ENCODE measurements at regions not wholly inside any gene's neighbourhood (a gene's known extent, or its start where the extent isn't known, plus 50 kb on each side); places are given as distances from the start of the nearest gene placed in this dataset.

GRCh38 chr13:107866941-107867623 is 348.3 kb downstream of the LIG4 start:
- DNase-seq (ENCODE audit: low read depth in 3 of 3, low spot score in 2 of 3) = peak in 1 of 3 donors; percentile 2

- DNase-seq (ENCODE audit: low read depth in 3 of 3, low spot score in 2 of 3) = peak in 1 of 3 donors; percentile 9
Observed at GRCh38 chr13:107866032-107866940, 349.1 kb downstream of the LIG4 start.

- no peak for DNase-seq (ENCODE audit: low read depth in 3 of 3, low spot score in 2 of 3)
Observed at GRCh38 chr13:107865643-107866031, 349.7 kb downstream of the LIG4 start.

GRCh38 chr13:107865318-107865575 is 350.1 kb downstream of the LIG4 start:
- DNase-seq (ENCODE audit: low read depth in 3 of 3, low spot score in 2 of 3) = no peak

- peak; percentile 72 to 77 (median 75) for DNase-seq (ENCODE audit: low read depth in 3 of 3, low spot score in 2 of 3)
Observed at GRCh38 chr13:107864543-107865317, 350.6 kb downstream of the LIG4 start.

GRCh38 chr13:107860284-107860683 is 355.1 kb downstream of the LIG4 start:
- DNase-seq (ENCODE audit: low read depth in 3 of 3, low spot score in 2 of 3) = no peak

- no peak for DNase-seq (ENCODE audit: low read depth in 3 of 3, low spot score in 2 of 3)
Observed at GRCh38 chr13:107854880-107855279, 360.5 kb downstream of the LIG4 start.

GRCh38 chr13:107852072-107852471 is 363.3 kb downstream of the LIG4 start:
- no peak for DNase-seq (ENCODE audit: low read depth in 3 of 3, low spot score in 2 of 3)

GRCh38 chr13:107851670-107852069 is 363.7 kb downstream of the LIG4 start:
- no peak for DNase-seq (ENCODE audit: low read depth in 3 of 3, low spot score in 2 of 3)

GRCh38 chr13:107847406-107847805 is 367.9 kb downstream of the LIG4 start:
- no peak for DNase-seq (ENCODE audit: low read depth in 3 of 3, low spot score in 2 of 3)

- no peak for DNase-seq (ENCODE audit: low read depth in 3 of 3, low spot score in 2 of 3)
Observed at GRCh38 chr13:107846642-107847041, 368.7 kb downstream of the LIG4 start.

- no peak for DNase-seq (ENCODE audit: low read depth in 3 of 3, low spot score in 2 of 3)
Observed at GRCh38 chr13:107845911-107846310, 369.4 kb downstream of the LIG4 start.

GRCh38 chr13:107843681-107844080 is 371.7 kb downstream of the LIG4 start:
- no peak for DNase-seq (ENCODE audit: low read depth in 3 of 3, low spot score in 2 of 3)

- no peak for DNase-seq (ENCODE audit: low read depth in 3 of 3, low spot score in 2 of 3)
Observed at GRCh38 chr13:107843281-107843680, 372.1 kb downstream of the LIG4 start.

- no peak for DNase-seq (ENCODE audit: low read depth in 3 of 3, low spot score in 2 of 3)
Observed at GRCh38 chr13:107842562-107843180, 372.7 kb downstream of the LIG4 start.

GRCh38 chr13:107838588-107839161 is 376.7 kb downstream of the LIG4 start:
- no peak for DNase-seq (ENCODE audit: low read depth in 3 of 3, low spot score in 2 of 3)

- no peak for DNase-seq (ENCODE audit: low read depth in 3 of 3, low spot score in 2 of 3)
Observed at GRCh38 chr13:107836685-107837084, 378.7 kb downstream of the LIG4 start.

GRCh38 chr13:107835339-107836018 is 379.9 kb downstream of the LIG4 start:
- no peak for DNase-seq (ENCODE audit: low read depth in 3 of 3, low spot score in 2 of 3)

- no peak for DNase-seq (ENCODE audit: low read depth in 3 of 3, low spot score in 2 of 3)
Observed at GRCh38 chr13:107834717-107835116, 380.6 kb downstream of the LIG4 start.

GRCh38 chr13:107834281-107834680 is 381.1 kb downstream of the LIG4 start:
- DNase-seq (ENCODE audit: low read depth in 3 of 3, low spot score in 2 of 3) = no peak
